Stomach (tissue), 8 donors: ENCODE measurements at regions not wholly inside any gene's neighbourhood (a gene's known extent, or its start where the extent isn't known, plus 50 kb on each side); places are given as distances from the start of the nearest gene placed in this dataset.

ENCODE experiments used
- DNase-seq, 2 donors: peaks; one replicate each; pipeline versions ENCODE4 v3.0.0 to v3.0.0-alpha.2; 2013 to 2019
- H3K27ac ChIP-seq, 5 donors: fragments of 200-600 bp in 4 of 5; sonication (generic) in 4 of 5; one replicate each; pipeline ENCODE4 v1.5.1; 2013 to 2019; ENCODE audit warnings: mild to moderate bottlenecking in 1 of 5, moderate library complexity in 1 of 5
- H3K27me3 ChIP-seq, 3 donors: fragments of 200-600 bp; sonication (generic); one replicate each; pipeline ENCODE4 v1.5.1; 2017 to 2019; ENCODE audit warnings: mixed run types in 1 of 3
- H3K36me3 ChIP-seq, 4 donors: fragments of 200-600 bp; sonication (generic); 1 replicate in 3 of 4; 2 replicates in 1 of 4; pipeline ENCODE4 v1.5.1; 2016 to 2019
- H3K4me1 ChIP-seq, 4 donors: fragments of 200-600 bp; sonication (generic); one replicate each; pipeline ENCODE4 v1.5.1; 2016 to 2019
- H3K4me3 ChIP-seq, 4 donors: fragments of 200-600 bp; sonication (generic) in 3 of 4; one replicate each; pipeline ENCODE4 v1.5.1; 2016 to 2019; ENCODE audit warnings: mild to moderate bottlenecking in 1 of 4
- H3K9me3 ChIP-seq, 4 donors: fragments of 200-600 bp; sonication (generic); one replicate each; pipeline ENCODE4 v1.5.1; 2016 to 2019
- CTCF ChIP-seq, 7 experiments: fragments of 450-650 bp in 4 of 7; fragments of 200-600 bp in 3 of 7; sonication (generic) in 3 of 7; IDR thresholded peaks; one replicate each; pipeline ENCODE4 v1.5.1; 2016 to 2019; ENCODE audit warnings: antibody characterized with exemption in 7 of 7, control low read depth in 2 of 7, mild to moderate bottlenecking in 1 of 7
- EP300 ChIP-seq: sonication (generic); formaldehyde crosslinking; IDR thresholded peaks from one replicate; pipeline ENCODE4 v1.6.1; 2017; ENCODE audit warnings: antibody characterized with exemption
- POLR2A ChIP-seq, 4 donors: fragments of 450-650 bp; IDR thresholded peaks; one replicate each; pipeline ENCODE4 v1.6.1; 2016; ENCODE audit warnings: antibody characterized with exemption in 4 of 4, control low read depth in 2 of 4, mild to moderate bottlenecking in 1 of 4, moderate library complexity in 1 of 4
- POLR2AphosphoS5 ChIP-seq, 3 donors: sonication (generic); formaldehyde crosslinking; IDR thresholded peaks; one replicate each; pipeline ENCODE4 v1.6.1; 2016; ENCODE audit warnings: antibody characterized with exemption in 3 of 3
- WGBS, 5 donors: extraction: QIAGEN DNeasy Blood & Tissue Kit in 3 of 5; methylation state at CpG; one replicate each; pipeline versions ENCODE4 v1.1.5 to v1.1.7; 2013 to 2018; 5-methylcytosine and 5-hydroxymethylcytosine counted together
- intact Hi-C: fragments of 100-400 bp; cut with DNase I; formaldehyde crosslinking; loops from one replicate; pipeline ENCODE4 v1.15.1; 2023; ENCODE audit warnings: low total_unique reads
- donor health status: healthy with polysubstance abuse.
- donor health status: Bipolar disorder and iron deficiency.
- donor health status: healthy.

GRCh38 chr5:6181871-6182270, 196.5 kb downstream of the MED10 start:
- intact Hi-C loops: no loop called here
- TF ChIP-seq POLR2AphosphoS5 (IDR thresholded peaks at IDR 0.05) (no peak), POLR2A (IDR thresholded peaks at IDR 0.05) (no peak), EP300 (no peak), CTCF (IDR thresholded peaks at IDR 0.05) (no peak)
- Histone ChIP-seq H3K36me3 (no peaks in the 10 kb centered on the region), H3K9me3 (no peaks in the 10 kb centered on the region), H3K4me3 (no peak overlapping the region), H3K27ac (no peak overlapping the region), H3K27me3 (peaks cover 0 to 6% (median 0%) of the 10 kb centered on the region in 3 donors), H3K4me1 (no peaks in the 10 kb centered on the region)
- DNase-seq: no peak
- WGBS, 5 donors: 79 to 89% (median 85%) methylated on average over 15 of the region's 15 CpGs

GRCh38 chr5:6181147-6181729, 197.1 kb downstream of the MED10 start:
- no peak overlapping the region for H3K27ac ChIP-seq
- WGBS, 5 donors: 67 to 71% (median 70%) methylated on average over 5 of the region's 5 CpGs
- H3K36me3 ChIP-seq: no peaks in the 10 kb centered on the region
- intact Hi-C loops: no loop called here
- H3K9me3 ChIP-seq: no peaks in the 10 kb centered on the region
- no peaks in the 10 kb centered on the region for H3K4me1 ChIP-seq
- TF ChIP-seq CTCF (IDR thresholded peaks at IDR 0.05): no peak
- no peak for TF ChIP-seq EP300
- no peak for TF ChIP-seq POLR2A (IDR thresholded peaks at IDR 0.05)
- no peak for TF ChIP-seq POLR2AphosphoS5 (IDR thresholded peaks at IDR 0.05)
- H3K27me3 ChIP-seq: peaks cover 0 to 6% (median 0%) of the 10 kb centered on the region in 3 donors
- no peak for DNase-seq
- H3K4me3 ChIP-seq: no peak overlapping the region

GRCh38 chr5:6180231-6180872, 198.0 kb downstream of the MED10 start:
- TF ChIP-seq EP300 (no peak), POLR2A (IDR thresholded peaks at IDR 0.05) (no peak), CTCF (IDR thresholded peaks at IDR 0.05) (no peak), POLR2AphosphoS5 (IDR thresholded peaks at IDR 0.05) (no peak)
- no peak overlapping the region for H3K4me3 ChIP-seq
- H3K4me1 ChIP-seq: no peaks in the 10 kb centered on the region
- intact Hi-C loops: no loop called here
- H3K9me3 ChIP-seq: no peaks in the 10 kb centered on the region
- no peaks in the 10 kb centered on the region for H3K36me3 ChIP-seq
- peaks cover 0 to 6% (median 0%) of the 10 kb centered on the region in 3 donors for H3K27me3 ChIP-seq
- H3K27ac ChIP-seq: no peak overlapping the region
- DNase-seq: no peak
- 71 to 87% (median 83%) methylated on average over 2 of the region's 2 CpGs for WGBS, 5 donors

GRCh38 chr5:6178846-6179532, 199.4 kb downstream of the MED10 start:
- no peaks in the 10 kb centered on the region for H3K4me1 ChIP-seq
- no peak overlapping the region for H3K4me3 ChIP-seq
- no peak for DNase-seq
- intact Hi-C loops: no loop called here
- peaks cover 0 to 6% (median 0%) of the 10 kb centered on the region in 3 donors for H3K27me3 ChIP-seq
- no peaks in the 10 kb centered on the region for H3K36me3 ChIP-seq
- TF ChIP-seq POLR2A (IDR thresholded peaks at IDR 0.05) (no peak), CTCF (IDR thresholded peaks at IDR 0.05) (no peak), POLR2AphosphoS5 (IDR thresholded peaks at IDR 0.05) (no peak), EP300 (no peak)
- H3K9me3 ChIP-seq: no peaks in the 10 kb centered on the region
- 82 to 96% (median 89%) methylated on average over 2 of the region's 2 CpGs for WGBS, 5 donors
- H3K27ac ChIP-seq: no peak overlapping the region
